ENCODE measurements at regions not wholly inside any gene's neighbourhood (a gene's known extent, or its start where the extent isn't known, plus 50 kb on each side); places are given as distances from the start of the nearest gene placed in this dataset.

DNA sequence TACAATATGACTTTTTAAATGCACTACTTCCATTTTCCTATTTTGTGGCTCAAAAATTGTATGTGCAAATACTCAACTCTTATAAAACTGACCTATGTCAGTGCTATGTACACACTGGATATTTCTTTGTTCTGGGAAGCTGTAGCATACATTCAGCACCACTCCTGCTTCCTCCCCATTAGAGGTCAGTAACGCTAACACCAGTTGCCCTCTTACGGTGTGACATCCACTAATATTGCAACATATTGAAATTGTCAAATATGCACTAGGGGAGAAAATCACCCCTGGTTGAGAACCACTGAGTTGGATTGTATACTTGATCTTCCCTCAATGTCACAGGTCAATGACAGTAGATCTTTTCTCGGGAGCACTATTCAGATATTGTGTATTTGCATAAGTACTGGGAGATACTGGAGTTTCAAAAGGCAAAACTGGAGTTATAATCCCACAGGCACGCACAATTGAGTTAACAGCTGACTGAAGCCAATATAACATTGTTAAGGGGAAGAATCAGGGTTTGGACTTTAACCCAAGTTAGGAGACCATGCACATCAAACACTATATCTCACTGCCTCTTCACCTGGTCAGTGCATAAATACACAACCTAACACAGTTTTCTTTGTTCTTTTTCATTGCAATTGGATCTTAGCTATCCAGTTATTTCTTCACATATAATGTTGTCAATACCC, 1276.5 kb upstream of the MIR17HG start:
- ChIA-PET POLR2A (ENCODE audit: unreplicated experiment) (no interaction called here), CTCF (no interaction called here)
- TF ChIP-seq RCOR1 (IDR thresholded peaks at IDR 0.05; ENCODE audit: insufficient replicate concordance, low read length) = no peak
- TF ChIP-seq, protein P1, sequence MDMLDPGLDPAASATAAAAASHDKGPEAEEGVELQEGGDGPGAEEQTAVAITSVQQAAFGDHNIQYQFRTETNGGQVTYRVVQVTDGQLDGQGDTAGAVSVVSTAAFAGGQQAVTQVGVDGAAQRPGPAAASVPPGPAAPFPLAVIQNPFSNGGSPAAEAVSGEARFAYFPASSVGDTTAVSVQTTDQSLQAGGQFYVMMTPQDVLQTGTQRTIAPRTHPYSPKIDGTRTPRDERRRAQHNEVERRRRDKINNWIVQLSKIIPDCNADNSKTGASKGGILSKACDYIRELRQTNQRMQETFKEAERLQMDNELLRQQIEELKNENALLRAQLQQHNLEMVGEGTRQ (IDR thresholded peaks at IDR 0.05; ENCODE audit: low read depth, low read length) = no peak
- no peak for TF ChIP-seq RAD21 (IDR thresholded peaks at IDR 0.05; ENCODE audit: low read length)
- TF ChIP-seq, protein P2, sequence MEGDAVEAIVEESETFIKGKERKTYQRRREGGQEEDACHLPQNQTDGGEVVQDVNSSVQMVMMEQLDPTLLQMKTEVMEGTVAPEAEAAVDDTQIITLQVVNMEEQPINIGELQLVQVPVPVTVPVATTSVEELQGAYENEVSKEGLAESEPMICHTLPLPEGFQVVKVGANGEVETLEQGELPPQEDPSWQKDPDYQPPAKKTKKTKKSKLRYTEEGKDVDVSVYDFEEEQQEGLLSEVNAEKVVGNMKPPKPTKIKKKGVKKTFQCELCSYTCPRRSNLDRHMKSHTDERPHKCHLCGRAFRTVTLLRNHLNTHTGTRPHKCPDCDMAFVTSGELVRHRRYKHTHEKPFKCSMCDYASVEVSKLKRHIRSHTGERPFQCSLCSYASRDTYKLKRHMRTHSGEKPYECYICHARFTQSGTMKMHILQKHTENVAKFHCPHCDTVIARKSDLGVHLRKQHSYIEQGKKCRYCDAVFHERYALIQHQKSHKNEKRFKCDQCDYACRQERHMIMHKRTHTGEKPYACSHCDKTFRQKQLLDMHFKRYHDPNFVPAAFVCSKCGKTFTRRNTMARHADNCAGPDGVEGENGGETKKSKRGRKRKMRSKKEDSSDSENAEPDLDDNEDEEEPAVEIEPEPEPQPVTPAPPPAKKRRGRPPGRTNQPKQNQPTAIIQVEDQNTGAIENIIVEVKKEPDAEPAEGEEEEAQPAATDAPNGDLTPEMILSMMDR (conservative IDR thresholded peaks at IDR 0.05; ENCODE audit: low read depth, low read length) = no peak
- no peak for TF ChIP-seq FOS (IDR thresholded peaks at IDR 0.05; ENCODE audit: low read depth, low read length)
- no peak for TF ChIP-seq MAZ (IDR thresholded peaks at IDR 0.05; ENCODE audit: borderline replicate concordance, low read depth, low read length)
- no peak for TF ChIP-seq NFE2L2 (IDR thresholded peaks at IDR 0.05; ENCODE audit: low read depth, low read length)
- no peak for TF ChIP-seq RFX5 (IDR thresholded peaks at IDR 0.05; ENCODE audit: low read depth, low read length)
- no peak for TF ChIP-seq CEBPB (IDR thresholded peaks at IDR 0.05; ENCODE audit: low read depth, low read length)
- no peak for TF ChIP-seq CHD1 (IDR thresholded peaks at IDR 0.05; ENCODE audit: low read depth, low read length)
- no peak for TF ChIP-seq POLR2A (IDR thresholded peaks at IDR 0.05; ENCODE audit: low read depth, low read length)
- TF ChIP-seq, protein P3, sequence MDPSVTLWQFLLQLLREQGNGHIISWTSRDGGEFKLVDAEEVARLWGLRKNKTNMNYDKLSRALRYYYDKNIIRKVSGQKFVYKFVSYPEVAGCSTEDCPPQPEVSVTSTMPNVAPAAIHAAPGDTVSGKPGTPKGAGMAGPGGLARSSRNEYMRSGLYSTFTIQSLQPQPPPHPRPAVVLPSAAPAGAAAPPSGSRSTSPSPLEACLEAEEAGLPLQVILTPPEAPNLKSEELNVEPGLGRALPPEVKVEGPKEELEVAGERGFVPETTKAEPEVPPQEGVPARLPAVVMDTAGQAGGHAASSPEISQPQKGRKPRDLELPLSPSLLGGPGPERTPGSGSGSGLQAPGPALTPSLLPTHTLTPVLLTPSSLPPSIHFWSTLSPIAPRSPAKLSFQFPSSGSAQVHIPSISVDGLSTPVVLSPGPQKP (IDR thresholded peaks at IDR 0.05; ENCODE audit: borderline replicate concordance, low read depth, low read length) = no peak
- no peak for TF ChIP-seq BHLHE40 (IDR thresholded peaks at IDR 0.05; ENCODE audit: low read depth, low read length)
- TF ChIP-seq MAFK (IDR thresholded peaks at IDR 0.05; ENCODE audit: low read depth, low read length) = no peak
- TF ChIP-seq MXI1 (IDR thresholded peaks at IDR 0.05; ENCODE audit: borderline replicate concordance, low read depth, low read length) = no peak
- TF ChIP-seq SMC3 (IDR thresholded peaks at IDR 0.05; ENCODE audit: low read depth, low read length) = no peak
- Histone ChIP-seq H4K20me1 (ENCODE audit: insufficient read depth, low read length) (no peaks in the 10 kb centered on the region), H2AK9ac (replicated peaks; ENCODE audit: low read depth, low read length, poor library complexity) (no peak overlapping the region), H2BK120ac (ENCODE audit: low read depth, low read length) (no peak overlapping the region), H3K79me1 (ENCODE audit: low read depth in 1 of 2, low read length in 2 of 2) (no peaks in the 10 kb centered on the region), H2AK5ac (ENCODE audit: low read depth, low read length) (no peak overlapping the region), H3K4me3 (ENCODE audit: insufficient read depth, low read depth, low read length) (no peak overlapping the region), H2BK15ac (ENCODE audit: low read depth, low read length) (no peak overlapping the region), H3K9me3 (ENCODE audit: control insufficient read depth, insufficient read depth, low read length) (no peaks in the 10 kb centered on the region; the same call in 1 of the 2 replicates), H3K4me2 (ENCODE audit: low read depth, low read length) (no peak overlapping the region), H4K91ac (ENCODE audit: insufficient read depth, low read depth, low read length) (no peak overlapping the region), H2AFZ (replicated peaks; ENCODE audit: low read length, poor library complexity) (no peak overlapping the region), H4K8ac (ENCODE audit: low read depth in 2 of 2, low read length in 2 of 2) (no peak overlapping the region), H4K5ac (ENCODE audit: low read depth, low read length) (no peak overlapping the region), H3K36me3 (ENCODE audit: control insufficient read depth, insufficient read depth, low read length) (no peaks in the 10 kb centered on the region), H2BK5ac (ENCODE audit: low read depth, low read length, poor library complexity, severe bottlenecking) (no peak overlapping the region), H3K9me1 (ENCODE audit: insufficient read depth, low read length) (no peaks in the 10 kb centered on the region), H2BK20ac (ENCODE audit: low read depth, low read length) (no peak overlapping the region), H3K9ac (ENCODE audit: low read depth, low read length) (no peak overlapping the region), H3K14ac (replicated peaks; ENCODE audit: low read depth, low read length) (no peak overlapping the region), H3K23ac (ENCODE audit: low read depth, low read length) (no peak overlapping the region), H3K4me1 (ENCODE audit: control insufficient read depth, insufficient read depth, low read length) (no peaks in the 10 kb centered on the region), H3K18ac (ENCODE audit: low read depth, low read length) (no peak overlapping the region), H3K4ac (ENCODE audit: low read depth, low read length) (no peak overlapping the region), H3K27me3 (ENCODE audit: control insufficient read depth, insufficient read depth, low read length) (no peaks in the 10 kb centered on the region), H3K27ac (ENCODE audit: insufficient read depth, low read length) (no peak overlapping the region), H3K56ac (ENCODE audit: extremely low read depth, insufficient read depth, low read length) (no peak overlapping the region)
- ATAC-seq (ENCODE audit: low read depth) = no peak
- dilution Hi-C loops (cut with HindIII; ENCODE audit: low sequenced_read_pairs, unreplicated experiment) = no loop called here
- in situ Hi-C loops (cut with MboI; ENCODE audit: low sequenced_read_pairs) = no loop called here
- WGBS, 2 experiments (ENCODE audit: extremely low coverage in 2 of 2, insufficient read length in 1 of 2) = no CpG with 5 or more reads among the region's 4 CpGs
- DNase-seq = no peak
- no TSS peak for BruUV-seq (replicated peaks)
- intact Hi-C loops (cut with micrococcal nuclease) = no loop called here

All from IMR-90 (cell line).